Endodermal cell (in vitro differentiated cells): ENCODE measurements at regions not wholly inside any gene's neighbourhood (a gene's known extent, or its start where the extent isn't known, plus 50 kb on each side); places are given as distances from the start of the nearest gene placed in this dataset.

ENCODE experiments used
- DNase-seq: peaks from one replicate; pipeline ENCODE4 v3.0.0-alpha.2; 2017
- H3K27ac ChIP-seq: 2 replicates; pipeline ENCODE4 v1.5.1; 2013; ENCODE audit warnings: mild to moderate bottlenecking, low read depth, low read length, moderate library complexity
- H3K27me3 ChIP-seq: 2 replicates; pipeline ENCODE4 v1.6.1; 2013; ENCODE audit warnings: mild to moderate bottlenecking, low read length, moderate library complexity; ENCODE audit not compliant: insufficient read depth, control insufficient read depth, poor library complexity, severe bottlenecking
- H3K36me3 ChIP-seq: 2 replicates; pipeline ENCODE4 v1.7.0; 2013; ENCODE audit warnings: mild to moderate bottlenecking, low read length, moderate library complexity; ENCODE audit not compliant: control insufficient read depth, insufficient read depth
- H3K4me1 ChIP-seq: one replicate; pipeline ENCODE4 v1.7.0; 2013; ENCODE audit warnings: low read length; ENCODE audit not compliant: control insufficient read depth, insufficient read depth
- H3K4me3 ChIP-seq: 2 replicates; pipeline ENCODE4 v1.5.1; 2013; ENCODE audit warnings: mild to moderate bottlenecking, low read length, moderate library complexity
- H3K9ac ChIP-seq: 2 replicates; pipeline ENCODE4 v1.6.1; 2013; ENCODE audit warnings: mild to moderate bottlenecking, low read length, moderate library complexity; ENCODE audit not compliant: poor library complexity, severe bottlenecking; ENCODE audit errors: extremely low read depth
- H3K9me3 ChIP-seq: 2 replicates; pipeline ENCODE4 v1.6.1; 2013; ENCODE audit warnings: mild to moderate bottlenecking, low read length, moderate library complexity; ENCODE audit not compliant: control insufficient read depth
- H3K27ac Mint-ChIP-seq: 2 replicates; pipeline ENCODE4 v1.8.0; 2020; ENCODE audit warnings: mixed read lengths
- H3K27me3 Mint-ChIP-seq: 2 replicates; pipeline ENCODE4 v1.8.0; 2021; ENCODE audit warnings: mild to moderate bottlenecking, mixed read lengths; ENCODE audit not compliant: insufficient read depth
- H3K36me3 Mint-ChIP-seq: 2 replicates; pipeline ENCODE4 v1.8.0; 2020; ENCODE audit warnings: low read depth, mixed read lengths
- H3K4me1 Mint-ChIP-seq: 2 replicates; pipeline ENCODE4 v1.8.0; 2020; ENCODE audit warnings: mixed read lengths
- H3K4me3 Mint-ChIP-seq: 2 replicates; pipeline ENCODE4 v1.8.0; 2020; ENCODE audit warnings: mild to moderate bottlenecking, moderate library complexity, mixed read lengths
- H3K9me3 Mint-ChIP-seq: 2 replicates; pipeline ENCODE4 v1.8.0; 2020; ENCODE audit warnings: mild to moderate bottlenecking, mixed read lengths
- WGBS, 2 experiments: methylation state at CpG; one replicate each; pipeline versions ENCODE4 v1.1.5 to v1.1.7; 2013; ENCODE audit warnings: missing lambda C conversion rate in 2 of 2, mixed read lengths in 1 of 2; ENCODE audit not compliant: insufficient coverage in 1 of 2, insufficient read length in 1 of 2; 5-methylcytosine and 5-hydroxymethylcytosine counted together
- TF ChIP-seq, protein P1 (sequence below): fragments of 200-600 bp; sonication (generic); conservative IDR thresholded peaks from 2 replicates; pipeline ENCODE4 v1.5.0; 2021; ENCODE audit warnings: antibody characterized with exemption, mild to moderate bottlenecking

GRCh38 chr1:67970088-67970487 is 80.3 kb downstream of the DIRAS3 start:
- H3K4me1 ChIP-seq = no peaks in the 10 kb centered on the region
- DNase-seq = no peak
- H3K27me3 Mint-ChIP-seq = no peaks in the 10 kb centered on the region
- H3K4me3 ChIP-seq = no peak overlapping the region
- no peak overlapping the region for H3K9ac ChIP-seq
- no peak overlapping the region for H3K27ac ChIP-seq
- H3K9me3 ChIP-seq = no peaks in the 10 kb centered on the region
- no peak overlapping the region for H3K4me3 Mint-ChIP-seq
- no peaks in the 10 kb centered on the region for H3K36me3 ChIP-seq
- H3K4me1 Mint-ChIP-seq = no peaks in the 10 kb centered on the region
- H3K27ac Mint-ChIP-seq = no peak overlapping the region
- 84% methylated on average over 2 of the region's 2 CpGs; no CpG with 5 or more reads in 1 of the 2 experiments for WGBS, 2 experiments
- no peaks in the 10 kb centered on the region for H3K27me3 ChIP-seq
- no peaks in the 10 kb centered on the region for H3K9me3 Mint-ChIP-seq
- H3K36me3 Mint-ChIP-seq = no peaks in the 10 kb centered on the region
- TF ChIP-seq, protein P1, sequence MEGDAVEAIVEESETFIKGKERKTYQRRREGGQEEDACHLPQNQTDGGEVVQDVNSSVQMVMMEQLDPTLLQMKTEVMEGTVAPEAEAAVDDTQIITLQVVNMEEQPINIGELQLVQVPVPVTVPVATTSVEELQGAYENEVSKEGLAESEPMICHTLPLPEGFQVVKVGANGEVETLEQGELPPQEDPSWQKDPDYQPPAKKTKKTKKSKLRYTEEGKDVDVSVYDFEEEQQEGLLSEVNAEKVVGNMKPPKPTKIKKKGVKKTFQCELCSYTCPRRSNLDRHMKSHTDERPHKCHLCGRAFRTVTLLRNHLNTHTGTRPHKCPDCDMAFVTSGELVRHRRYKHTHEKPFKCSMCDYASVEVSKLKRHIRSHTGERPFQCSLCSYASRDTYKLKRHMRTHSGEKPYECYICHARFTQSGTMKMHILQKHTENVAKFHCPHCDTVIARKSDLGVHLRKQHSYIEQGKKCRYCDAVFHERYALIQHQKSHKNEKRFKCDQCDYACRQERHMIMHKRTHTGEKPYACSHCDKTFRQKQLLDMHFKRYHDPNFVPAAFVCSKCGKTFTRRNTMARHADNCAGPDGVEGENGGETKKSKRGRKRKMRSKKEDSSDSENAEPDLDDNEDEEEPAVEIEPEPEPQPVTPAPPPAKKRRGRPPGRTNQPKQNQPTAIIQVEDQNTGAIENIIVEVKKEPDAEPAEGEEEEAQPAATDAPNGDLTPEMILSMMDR = no peak

DNA sequence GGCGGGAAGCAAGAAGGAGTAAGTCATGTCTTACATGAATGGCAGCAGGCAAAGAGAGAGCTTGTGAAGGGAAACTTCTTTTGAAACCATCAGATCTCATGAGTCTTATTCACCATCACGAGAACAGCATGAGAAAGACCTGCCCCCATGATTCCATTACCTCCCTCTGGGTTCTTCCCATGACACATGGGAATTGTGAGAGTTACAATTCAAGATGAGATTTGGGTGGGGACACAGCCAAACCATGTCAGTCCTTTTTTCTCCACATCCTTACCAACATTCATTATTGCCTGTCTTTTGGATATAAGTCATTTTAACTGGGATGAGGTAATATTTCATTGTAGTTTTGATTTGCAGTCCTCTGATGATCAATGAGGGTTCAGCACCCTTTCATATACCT is 81.0 kb downstream of the DIRAS3 start:
- DNase-seq = no peak
- Histone ChIP-seq H3K27me3 (no peaks in the 10 kb centered on the region), H3K36me3 (no peaks in the 10 kb centered on the region), H3K9ac (no peak overlapping the region), H3K27ac (no peak overlapping the region), H3K4me1 (no peaks in the 10 kb centered on the region), H3K9me3 (peaks cover under 1% of the 10 kb centered on the region), H3K4me3 (no peak overlapping the region)
- TF ChIP-seq, protein P1 = no peak
- no peak overlapping the region for H3K27ac Mint-ChIP-seq
- H3K9me3 Mint-ChIP-seq = peaks cover 2% of the 10 kb centered on the region
- WGBS, 2 experiments = 100% methylated on average over 1 to 2 of the region's 2 CpGs
- no peak overlapping the region for H3K4me3 Mint-ChIP-seq
- no peaks in the 10 kb centered on the region for H3K27me3 Mint-ChIP-seq
- H3K36me3 Mint-ChIP-seq = no peaks in the 10 kb centered on the region
- no peaks in the 10 kb centered on the region for H3K4me1 Mint-ChIP-seq

- H3K36me3 Mint-ChIP-seq = no peaks in the 10 kb centered on the region
- Histone ChIP-seq H3K4me3 (no peak overlapping the region), H3K27me3 (no peaks in the 10 kb centered on the region), H3K36me3 (no peaks in the 10 kb centered on the region), H3K4me1 (no peaks in the 10 kb centered on the region), H3K9ac (no peak overlapping the region), H3K27ac (no peak overlapping the region), H3K9me3 (peaks cover 11% of the 10 kb centered on the region)
- DNase-seq = no peak
- TF ChIP-seq, protein P1 = no peak
- peaks cover 14% of the 10 kb centered on the region for H3K9me3 Mint-ChIP-seq
- H3K27me3 Mint-ChIP-seq = no peaks in the 10 kb centered on the region
- no peaks in the 10 kb centered on the region for H3K4me1 Mint-ChIP-seq
- H3K27ac Mint-ChIP-seq = no peak overlapping the region
- no peak overlapping the region for H3K4me3 Mint-ChIP-seq
These were observed 83.8 kb downstream of the DIRAS3 start for GRCh38 chr1:67966666-67967009.
